Hematopoietic multipotent progenitor cell treated with erythropoietin and hydrocortisone succinate and interleukin-3 and kit ligand, for 8 days (in vitro differentiated cells): ENCODE measurements at regions not wholly inside any gene's neighbourhood (a gene's known extent, or its start where the extent isn't known, plus 50 kb on each side); places are given as distances from the start of the nearest gene placed in this dataset.

Source experiments
- DNase-seq: peaks from one replicate; pipeline ENCODE4 v3.0.0-alpha.2; 2015

DNA sequence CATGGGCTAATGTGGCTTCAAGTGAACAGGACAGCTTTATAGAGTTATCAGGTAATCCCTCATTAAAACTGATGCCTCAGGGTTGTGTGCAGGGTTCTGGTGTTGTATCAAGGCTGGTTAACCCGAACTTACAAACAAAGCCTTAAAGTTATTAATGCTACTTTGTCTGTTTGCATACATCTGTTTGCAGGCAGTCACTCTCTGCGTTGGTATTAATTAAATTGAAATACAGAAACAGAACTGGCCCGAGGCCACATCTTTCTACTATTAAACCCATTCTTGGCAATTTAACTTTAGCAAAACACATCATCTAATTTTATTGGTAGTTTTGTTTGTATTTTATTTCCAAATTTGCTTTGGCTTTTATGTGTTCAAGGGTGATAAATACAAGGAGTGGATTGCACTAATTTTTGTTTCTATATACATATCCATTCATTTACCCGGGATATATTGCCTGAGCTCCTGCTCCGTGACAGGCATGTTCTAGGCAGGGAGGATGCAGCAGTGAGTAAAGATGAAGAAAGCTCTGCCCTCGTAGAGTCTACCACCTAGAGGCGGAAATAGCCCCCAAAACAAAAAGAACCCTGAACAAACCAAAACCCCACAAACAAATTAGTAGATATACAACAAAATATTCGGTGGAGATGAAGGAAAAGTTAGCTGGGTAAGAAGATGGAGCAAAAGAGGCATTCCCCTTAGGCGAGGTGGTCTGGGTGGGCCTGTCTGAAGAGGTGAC, 164.2 kb downstream of the MACROH2A1 start:
- no peak for DNase-seq

GRCh38 chr5:135234242-135234641, 164.8 kb downstream of the MACROH2A1 start:
- DNase-seq = no peak

DNA sequence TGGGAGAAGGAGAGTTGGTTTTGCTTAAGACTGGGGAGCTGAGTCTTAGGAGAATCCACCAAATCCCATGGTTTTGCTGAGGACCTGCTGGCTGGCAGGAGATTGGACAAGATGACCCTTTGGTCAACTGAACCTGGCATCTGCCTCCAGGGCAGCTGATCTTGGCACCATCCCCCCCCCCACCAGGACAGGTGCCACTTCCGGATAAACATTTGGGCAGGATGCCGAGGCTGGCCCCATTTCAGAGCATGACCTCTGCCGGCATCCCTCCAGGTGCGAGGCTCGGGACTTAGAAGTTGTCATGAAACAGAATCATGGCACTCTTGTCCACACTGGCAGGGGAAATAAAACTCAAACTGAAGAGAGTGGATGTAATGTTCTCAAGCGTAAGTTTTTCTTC, 165.6 kb downstream of the MACROH2A1 start:
- no peak for DNase-seq

DNA sequence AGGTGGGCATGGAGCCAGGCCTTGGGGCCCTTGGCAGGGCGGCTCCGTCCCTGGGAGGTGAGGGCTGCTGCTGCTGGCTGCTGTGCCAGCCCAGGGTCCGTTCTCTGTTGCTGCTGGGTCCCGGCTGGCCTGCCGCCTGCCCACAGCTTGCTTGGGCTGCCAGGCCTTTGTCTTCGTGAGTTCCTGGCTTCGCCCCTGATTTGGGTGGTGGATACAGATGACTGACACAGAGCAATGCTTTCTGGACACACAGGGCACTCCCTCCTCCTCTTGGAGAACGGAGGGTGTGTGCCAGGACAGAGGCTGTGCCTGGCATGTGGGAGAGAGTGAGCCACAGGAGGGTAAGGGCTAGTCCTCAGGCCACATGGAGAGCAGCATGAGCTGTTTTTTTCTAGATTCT, 166.1 kb downstream of the MACROH2A1 start:
- no peak for DNase-seq

DNA sequence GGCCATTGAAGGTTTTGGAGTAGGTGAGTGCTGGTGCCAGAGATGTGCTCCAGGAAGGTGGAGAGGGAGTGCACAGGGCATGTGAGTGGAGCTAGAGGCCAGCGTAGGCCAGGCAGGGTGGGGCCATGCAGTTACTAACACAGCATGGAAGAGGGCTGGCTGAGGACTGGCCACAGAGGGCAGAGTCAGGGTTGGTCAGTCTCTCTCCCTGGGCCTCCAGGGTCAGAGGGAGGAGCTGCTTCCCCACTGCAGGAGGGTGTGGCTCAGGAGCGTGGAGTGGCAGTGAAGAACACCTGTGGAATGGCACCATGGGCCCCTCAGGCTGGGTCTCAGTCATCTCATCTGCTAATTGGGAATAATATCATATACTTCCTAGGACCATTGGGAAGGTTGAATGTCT, 167.7 kb downstream of the MACROH2A1 start:
- DNase-seq = no peak

GRCh38 chr5:135230251-135230925, 168.6 kb downstream of the MACROH2A1 start:
- DNase-seq = peak; percentile 45

GRCh38 chr5:135229679-135230132, 169.3 kb downstream of the MACROH2A1 start:
- DNase-seq = no peak

DNA sequence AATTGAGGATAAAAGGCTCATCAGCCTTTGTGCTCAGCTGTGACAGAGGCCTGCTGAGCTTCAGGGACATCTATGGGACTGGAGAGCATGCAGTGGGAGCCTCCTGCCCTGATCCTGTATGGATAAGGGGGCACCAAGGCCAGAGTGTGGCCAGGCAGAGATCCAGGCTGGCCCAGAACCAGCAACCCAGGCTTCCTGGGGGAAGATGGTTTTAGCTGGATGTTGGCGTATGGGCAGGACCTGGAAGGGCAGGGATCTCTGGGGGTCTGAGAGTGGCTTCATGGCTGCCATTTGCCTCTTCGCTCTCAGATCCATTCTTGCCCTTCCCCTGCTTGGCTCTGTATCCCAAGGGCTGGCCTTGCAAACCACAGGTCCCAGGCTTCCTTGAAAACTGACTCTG, 169.9 kb downstream of the MACROH2A1 start:
- DNase-seq = no peak

GRCh38 chr5:135228222-135228621, 170.8 kb downstream of the MACROH2A1 start:
- DNase-seq = no peak

DNA sequence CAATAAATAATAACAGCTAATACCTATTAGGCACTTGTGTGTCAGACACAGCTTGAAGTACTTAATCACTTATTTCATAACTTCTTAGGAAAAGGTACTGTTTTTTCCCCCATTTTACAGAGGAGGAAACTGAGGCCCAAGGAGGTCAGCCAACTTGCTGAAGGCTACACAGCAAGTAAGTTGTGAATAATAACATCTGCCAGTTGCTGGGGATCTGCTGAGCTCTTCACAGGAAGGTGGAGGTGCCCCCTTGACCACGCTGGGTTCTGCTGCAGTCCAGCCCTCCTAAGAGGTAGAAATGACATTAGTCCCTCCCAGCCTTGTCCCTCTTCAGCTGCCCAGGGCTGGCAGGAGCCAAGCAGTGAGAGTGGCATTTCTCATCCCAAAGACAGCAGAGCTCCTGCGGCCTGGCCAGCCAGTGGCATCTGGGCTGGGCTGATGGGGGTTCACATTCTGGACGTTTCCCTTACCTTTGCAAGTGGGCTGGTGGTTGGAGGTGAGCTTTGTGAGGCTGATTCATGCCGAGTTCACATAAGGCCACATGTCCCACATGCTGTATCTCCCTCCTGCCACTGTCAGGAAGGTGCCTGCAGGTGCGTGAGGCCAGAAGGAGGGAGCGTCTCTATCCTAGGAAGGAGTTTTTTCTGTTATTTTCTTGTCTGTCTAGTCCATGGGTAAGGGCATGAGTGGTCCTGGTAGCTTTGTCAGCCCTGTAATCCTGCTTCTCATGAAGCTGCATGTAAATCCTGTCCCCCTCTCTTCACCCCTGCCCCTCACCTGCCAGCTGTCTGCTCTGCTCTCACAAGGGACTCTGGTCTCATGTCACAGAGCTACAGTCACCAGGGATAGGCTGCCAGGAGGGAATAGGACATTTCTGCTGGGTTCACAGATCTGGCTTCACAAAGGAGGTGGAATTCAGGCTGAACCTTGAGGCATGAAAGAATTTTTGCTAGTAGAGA, 171.7 kb downstream of the MACROH2A1 start:
- DNase-seq = no peak

DNA sequence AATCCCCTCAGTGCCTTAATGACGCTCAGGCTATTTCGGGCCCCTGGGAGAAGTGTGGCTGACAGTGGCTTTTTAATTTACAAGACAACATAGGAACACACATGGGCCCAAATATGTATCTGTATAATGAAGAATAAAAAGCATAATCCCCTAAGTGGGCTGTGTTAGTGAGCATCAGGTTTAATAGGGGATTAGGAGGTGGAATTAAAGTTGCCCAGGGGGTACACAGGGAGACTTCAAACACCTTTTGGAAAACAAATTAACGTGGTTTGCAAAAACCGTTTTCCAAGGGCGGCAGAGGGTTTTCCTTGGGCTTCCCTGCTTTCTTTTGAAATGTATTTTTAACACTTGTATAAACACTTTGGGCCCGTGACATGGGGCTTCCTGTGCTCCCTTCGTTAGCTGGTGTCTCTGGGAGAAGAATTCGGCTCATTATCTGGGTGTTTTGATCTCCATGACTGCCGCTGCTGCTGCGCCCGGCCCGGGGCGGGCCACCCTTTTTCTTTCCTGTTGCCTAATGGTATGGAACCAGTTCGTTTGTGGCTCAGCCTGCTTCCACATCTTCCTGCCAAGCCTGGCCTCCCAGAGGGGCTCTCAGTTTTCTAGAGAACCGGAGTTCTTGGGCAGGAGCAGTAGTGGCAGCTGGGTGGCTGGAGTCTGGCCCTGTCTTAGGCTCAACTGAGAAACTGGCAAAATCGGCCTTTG, 173.0 kb downstream of the MACROH2A1 start:
- peak; percentile 20 for DNase-seq

GRCh38 chr5:135223891-135224625, 175.0 kb downstream of the MACROH2A1 start:
- no peak for DNase-seq

DNA sequence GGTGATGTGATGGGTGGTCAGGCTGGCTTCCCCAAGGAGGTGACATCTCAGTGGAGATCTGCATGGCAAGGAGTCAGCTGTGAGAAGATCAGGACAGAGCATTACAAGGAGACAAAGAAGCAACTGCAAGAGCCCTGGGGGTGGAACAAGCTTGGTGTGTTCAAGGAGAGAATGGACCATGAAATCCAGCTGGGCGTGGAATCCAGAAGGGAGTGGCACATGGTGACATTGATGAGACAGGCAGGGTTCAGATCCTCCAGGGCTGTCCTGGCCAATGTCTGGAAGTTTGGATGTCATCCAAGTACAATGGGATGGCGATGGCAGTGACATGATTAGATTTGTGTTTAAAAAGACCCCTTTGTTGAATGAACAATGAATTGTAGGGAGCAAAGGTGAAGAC, 175.6 kb downstream of the MACROH2A1 start:
- no peak for DNase-seq

GRCh38 chr5:135222771-135223170, 176.3 kb downstream of the MACROH2A1 start:
- no peak for DNase-seq

- DNase-seq = no peak
Measured at GRCh38 chr5:135222171-135222681, 176.8 kb downstream of the MACROH2A1 start.

DNA sequence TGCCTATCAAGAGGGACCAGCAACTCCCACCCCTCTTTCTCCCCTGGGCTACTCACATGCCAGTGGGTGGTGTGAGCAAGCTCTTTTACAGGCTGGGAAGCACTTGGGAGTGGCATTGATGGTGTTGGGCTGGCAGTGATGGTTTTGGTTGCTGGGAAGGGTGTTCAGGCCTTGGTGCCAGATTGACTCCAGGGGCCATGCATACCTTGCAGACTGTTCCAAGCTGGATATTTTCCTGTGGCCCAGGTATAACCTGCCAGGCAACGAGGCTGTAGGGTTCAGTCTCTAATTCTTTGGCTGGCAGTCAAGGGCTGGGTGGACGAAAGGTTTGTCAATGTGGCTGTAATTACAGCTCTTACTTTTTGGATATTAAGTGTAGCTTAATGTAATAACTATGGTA, 177.3 kb downstream of the MACROH2A1 start:
- DNase-seq = no peak

DNA sequence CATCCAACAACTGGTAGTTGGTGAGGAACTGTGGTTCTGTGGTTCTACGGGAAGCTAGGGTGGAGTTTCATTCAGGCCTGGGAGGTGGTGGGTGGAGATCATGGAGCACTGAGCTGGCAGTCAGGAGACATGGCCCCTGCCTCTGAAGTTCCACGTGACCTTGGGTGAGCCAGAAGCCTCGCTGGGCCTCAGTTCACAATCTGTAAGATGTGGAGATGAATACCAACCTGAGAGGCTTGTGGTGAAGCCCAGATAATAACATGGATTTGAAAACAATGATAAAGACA, 177.9 kb downstream of the MACROH2A1 start:
- DNase-seq = no peak

DNA sequence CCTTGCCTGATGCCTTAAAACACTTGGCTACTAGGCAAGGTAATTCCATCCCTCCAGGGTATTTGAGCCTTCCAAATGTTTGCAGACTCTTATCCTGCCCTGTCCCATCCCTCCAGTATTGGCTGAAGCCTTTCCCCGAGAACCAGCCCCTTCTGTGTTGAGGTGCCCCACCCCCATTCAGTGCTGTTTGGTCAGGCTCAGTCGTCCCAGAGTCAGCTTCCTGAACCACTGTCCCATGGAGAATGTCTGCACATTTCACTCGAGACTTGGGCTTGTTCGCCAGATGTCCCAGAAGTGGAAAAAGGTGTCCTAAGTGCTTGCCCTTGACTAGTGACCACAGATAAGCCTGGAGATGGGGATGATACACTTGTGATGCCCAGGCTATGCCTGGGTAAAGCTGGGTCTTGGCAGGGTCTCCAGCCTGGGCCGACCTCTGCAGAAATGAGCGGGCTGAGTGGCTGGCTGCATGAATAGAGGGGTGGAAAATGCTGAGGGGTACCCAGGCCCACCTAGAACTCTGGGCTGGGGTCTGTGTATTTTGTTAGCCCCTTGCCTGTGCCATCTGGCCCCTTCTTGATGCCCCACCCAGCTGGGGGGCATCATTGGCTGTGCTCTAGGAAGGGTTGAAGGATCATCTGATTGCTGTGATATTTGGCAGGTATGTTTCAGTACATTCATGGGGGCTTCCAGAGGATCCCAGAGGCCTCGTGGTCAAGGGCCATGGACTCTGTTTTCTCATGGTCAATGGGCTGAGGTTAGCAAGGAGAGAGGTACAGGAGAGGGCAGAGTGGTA, 178.4 kb downstream of the MACROH2A1 start:
- no peak for DNase-seq

DNA sequence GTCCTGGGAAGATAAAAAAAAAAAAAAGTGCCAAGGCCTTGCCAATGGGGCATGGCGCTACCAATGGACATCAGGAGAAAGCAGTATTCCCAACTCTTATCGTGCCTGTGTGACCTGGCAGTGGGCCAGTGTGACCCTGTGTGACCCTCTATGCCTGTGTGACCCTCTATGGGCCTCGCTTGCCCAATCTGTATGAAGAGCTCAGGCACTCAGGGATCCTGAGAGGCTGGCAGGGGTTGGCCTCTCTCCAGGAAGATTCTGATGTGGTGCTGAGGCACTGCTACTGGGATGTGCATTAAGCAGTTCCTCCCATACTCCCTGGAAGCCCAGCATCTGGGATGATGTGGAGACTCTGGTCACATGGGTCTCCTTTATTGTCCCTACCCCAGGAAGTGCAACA, 179.2 kb downstream of the MACROH2A1 start:
- no peak for DNase-seq

GRCh38 chr5:135218790-135219568, 180.1 kb downstream of the MACROH2A1 start:
- DNase-seq = no peak

DNA sequence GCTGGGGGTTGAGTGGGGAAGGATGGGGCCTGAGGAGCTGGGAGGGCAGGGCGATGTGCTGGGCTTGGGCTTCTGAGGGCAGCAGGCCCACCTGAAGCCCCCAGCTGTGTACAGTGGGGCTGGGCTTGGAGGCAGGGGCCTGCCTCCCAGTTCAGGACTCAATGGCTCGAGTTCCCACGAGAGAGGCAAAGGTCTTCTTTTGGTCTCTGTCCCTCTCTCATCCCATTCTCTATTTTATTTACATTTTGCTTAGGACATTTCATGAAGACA, 180.6 kb downstream of the MACROH2A1 start:
- DNase-seq = no peak
